ENCODE measurements at regions not wholly inside any gene's neighbourhood (a gene's known extent, or its start where the extent isn't known, plus 50 kb on each side); places are given as distances from the start of the nearest gene placed in this dataset.

GRCh38 chr11:119872611-119873310 is 143.8 kb upstream of the NECTIN1 start:
- Histone ChIP-seq H3K4me1 (replicated peaks; ENCODE audit: insufficient read depth) (no peaks in the 10 kb centered on the region), H2AFZ (no peak overlapping the region), H3F3A (ENCODE audit: insufficient read depth, low read depth) (no peaks in the 10 kb centered on the region), H3K9me3 (ENCODE audit: insufficient read depth, low read depth) (no peaks in the 10 kb centered on the region), H3K36me3 (ENCODE audit: low read depth) (no peaks in the 10 kb centered on the region), H3K27me3 (ENCODE audit: insufficient read depth, low read depth) (peaks cover 97% of the 10 kb centered on the region), H3K9me2 (ENCODE audit: insufficient read depth) (no peaks in the 10 kb centered on the region), H3K79me2 (ENCODE audit: low read depth) (no peaks in the 10 kb centered on the region), H3K4me3 (no peak overlapping the region), H3K4me2 (no peak overlapping the region), H3K27ac (no peak overlapping the region), H4K20me1 (ENCODE audit: insufficient read depth) (no peaks in the 10 kb centered on the region)
- ChIA-PET CTCF (no interaction called here), POLR2A (ENCODE audit: unreplicated experiment) (no interaction called here)
- DNase-seq = no peak
- no TSS peak for BruUV-seq (replicated peaks)
- TF ChIP-seq CTCF (conservative IDR thresholded peaks at IDR 0.05) (no peak), EZH2 (IDR thresholded peaks at IDR 0.05; ENCODE audit: low read depth) (no peak)
- intact Hi-C loops (cut with micrococcal nuclease; ENCODE audit: unreplicated experiment) = no loop called here

GRCh38 chr11:119865661-119866156 is 136.7 kb upstream of the NECTIN1 start:
- H3K9me2 ChIP-seq (ENCODE audit: insufficient read depth) = no peaks in the 10 kb centered on the region
- no peak overlapping the region for H3K4me2 ChIP-seq
- no peak for TF ChIP-seq CTCF (conservative IDR thresholded peaks at IDR 0.05)
- TF ChIP-seq EZH2 (IDR thresholded peaks at IDR 0.05; ENCODE audit: low read depth) = no peak
- BruUV-seq (replicated peaks) = no TSS peak
- DNase-seq = no peak
- H3K27ac ChIP-seq = no peak overlapping the region
- H3K27me3 ChIP-seq (ENCODE audit: insufficient read depth, low read depth) = peaks cover 80% of the 10 kb centered on the region
- CTCF ChIA-PET = no interaction called here
- no peak overlapping the region for H3K4me3 ChIP-seq
- POLR2A ChIA-PET (ENCODE audit: unreplicated experiment) = no interaction called here
- H3K79me2 ChIP-seq (ENCODE audit: low read depth) = no peaks in the 10 kb centered on the region
- H3K4me1 ChIP-seq (replicated peaks; ENCODE audit: insufficient read depth) = no peaks in the 10 kb centered on the region
- H3F3A ChIP-seq (ENCODE audit: insufficient read depth, low read depth) = no peaks in the 10 kb centered on the region
- no peaks in the 10 kb centered on the region for H3K36me3 ChIP-seq (ENCODE audit: low read depth)
- no peak overlapping the region for H2AFZ ChIP-seq
- intact Hi-C loops (cut with micrococcal nuclease; ENCODE audit: unreplicated experiment) = no loop called here
- H4K20me1 ChIP-seq (ENCODE audit: insufficient read depth) = no peaks in the 10 kb centered on the region
- no peaks in the 10 kb centered on the region for H3K9me3 ChIP-seq (ENCODE audit: insufficient read depth, low read depth)

- no peaks in the 10 kb centered on the region for H3K79me2 ChIP-seq (ENCODE audit: low read depth)
- intact Hi-C loops (cut with micrococcal nuclease; ENCODE audit: unreplicated experiment) = no loop called here
- ChIA-PET CTCF (no interaction called here), POLR2A (ENCODE audit: unreplicated experiment) (no interaction called here)
- H2AFZ ChIP-seq = no peak overlapping the region
- H3K27me3 ChIP-seq (ENCODE audit: insufficient read depth, low read depth) = peaks cover 80% of the 10 kb centered on the region
- H3K4me2 ChIP-seq = no peak overlapping the region
- no peak for DNase-seq
- H3K36me3 ChIP-seq (ENCODE audit: low read depth) = no peaks in the 10 kb centered on the region
- BruUV-seq (replicated peaks) = no TSS peak
- TF ChIP-seq CTCF (conservative IDR thresholded peaks at IDR 0.05) (no peak), EZH2 (IDR thresholded peaks at IDR 0.05; ENCODE audit: low read depth) (no peak)
- no peaks in the 10 kb centered on the region for H3K9me2 ChIP-seq (ENCODE audit: insufficient read depth)
- H4K20me1 ChIP-seq (ENCODE audit: insufficient read depth) = no peaks in the 10 kb centered on the region
- H3K27ac ChIP-seq = no peak overlapping the region
- no peaks in the 10 kb centered on the region for H3K4me1 ChIP-seq (replicated peaks; ENCODE audit: insufficient read depth)
- no peaks in the 10 kb centered on the region for H3F3A ChIP-seq (ENCODE audit: insufficient read depth, low read depth)
- H3K9me3 ChIP-seq (ENCODE audit: insufficient read depth, low read depth) = no peaks in the 10 kb centered on the region
- H3K4me3 ChIP-seq = no peak overlapping the region
Observed at GRCh38 chr11:119864836-119865235, 135.8 kb upstream of the NECTIN1 start.
